Activated naive CD4-positive, alpha-beta T cell treated with anti-CD3 and anti-CD28 coated beads, Interleukin-2, amount 10 ng/mL, durations not matched to agents 7 days and 5 days (primary cell): ENCODE measurements at regions not wholly inside any gene's neighbourhood (a gene's known extent, or its start where the extent isn't known, plus 50 kb on each side); places are given as distances from the start of the nearest gene placed in this dataset.

Experiments
- CTCF ChIA-PET: fragments of 350-600 bp; sonication (Branson Sonifier 250); formaldehyde crosslinking; loops from one replicate; lab custom pipeline; 2021; ENCODE audit warnings: antibody characterized with exemption; lab: Charles Lee
- DNase-seq: peaks from one replicate; pipeline ENCODE4 v3.0.0-alpha.2; 2020
- H3K27ac Mint-ChIP-seq: one replicate; pipeline ENCODE4 v1.8.0; 2021; ENCODE audit warnings: mild to moderate bottlenecking, moderate library complexity, mixed read lengths
- H3K27me3 Mint-ChIP-seq: one replicate; pipeline ENCODE4 v1.8.0; 2021; ENCODE audit warnings: mild to moderate bottlenecking, mixed read lengths
- H3K36me3 Mint-ChIP-seq: one replicate; pipeline ENCODE4 v1.8.0; 2021; ENCODE audit warnings: mixed read lengths
- H3K4me1 Mint-ChIP-seq: one replicate; pipeline ENCODE4 v1.8.0; 2021; ENCODE audit warnings: mixed read lengths
- H3K4me3 Mint-ChIP-seq: one replicate; pipeline ENCODE4 v1.8.0; 2021; ENCODE audit warnings: mild to moderate bottlenecking, moderate library complexity, mixed read lengths
- H3K9me3 Mint-ChIP-seq: one replicate; pipeline ENCODE4 v1.8.0; 2021; ENCODE audit warnings: mixed read lengths

DNA sequence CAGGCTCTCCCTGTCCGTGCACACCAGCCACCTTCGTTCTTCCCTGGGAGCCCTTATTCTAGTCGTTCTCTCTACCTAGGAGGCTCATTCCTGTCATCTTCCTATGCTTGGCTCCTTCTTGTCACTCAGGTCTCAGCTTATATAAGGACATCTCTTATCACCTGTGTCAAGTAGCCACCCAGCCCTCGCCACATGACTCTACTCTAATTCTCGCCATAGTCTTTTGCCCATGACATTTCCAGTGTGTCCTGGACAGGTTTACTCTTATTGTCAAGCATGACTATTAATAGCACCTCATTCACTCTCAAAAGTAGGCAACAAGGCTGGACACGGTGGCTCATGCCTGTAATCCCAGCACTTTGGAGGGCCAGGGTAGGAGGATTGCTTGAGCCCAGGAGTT, 175.7 kb upstream of the NUDT4 start:
- Mint-ChIP-seq H3K27ac (no peak overlapping the region), H3K4me1 (no peaks in the 10 kb centered on the region), H3K9me3 (peaks cover 1% of the 10 kb centered on the region), H3K36me3 (no peaks in the 10 kb centered on the region), H3K27me3 (peaks cover 17% of the 10 kb centered on the region), H3K4me3 (no peak overlapping the region)
- CTCF ChIA-PET = interaction anchor here (1.0 kb wide), 1 partner anchor 104 kb away, joined by 3 read pairs; no protein-coding TSS in a partner anchor
- DNase-seq = no peak

DNA sequence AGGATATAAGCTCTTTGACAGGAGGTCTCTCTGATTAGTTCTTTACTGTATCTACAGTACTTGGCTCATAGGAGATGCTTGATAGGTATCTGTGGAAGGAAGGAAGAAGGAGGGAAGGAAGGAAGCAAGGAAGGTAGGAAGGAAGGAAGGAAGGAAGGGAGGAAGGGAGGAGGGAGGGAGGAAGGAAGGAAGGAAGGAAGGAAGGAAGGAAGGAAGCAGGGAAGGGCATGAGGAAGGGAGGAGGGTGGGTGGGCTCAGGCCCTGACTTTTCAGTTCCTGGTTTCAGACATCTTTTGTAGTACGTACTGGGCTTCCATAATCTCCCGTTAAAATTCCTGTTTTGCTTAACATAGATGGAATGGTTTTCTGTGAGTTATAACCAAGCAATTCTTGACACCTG, 175.0 kb upstream of the NUDT4 start:
- H3K27ac Mint-ChIP-seq = no peak overlapping the region

DNA sequence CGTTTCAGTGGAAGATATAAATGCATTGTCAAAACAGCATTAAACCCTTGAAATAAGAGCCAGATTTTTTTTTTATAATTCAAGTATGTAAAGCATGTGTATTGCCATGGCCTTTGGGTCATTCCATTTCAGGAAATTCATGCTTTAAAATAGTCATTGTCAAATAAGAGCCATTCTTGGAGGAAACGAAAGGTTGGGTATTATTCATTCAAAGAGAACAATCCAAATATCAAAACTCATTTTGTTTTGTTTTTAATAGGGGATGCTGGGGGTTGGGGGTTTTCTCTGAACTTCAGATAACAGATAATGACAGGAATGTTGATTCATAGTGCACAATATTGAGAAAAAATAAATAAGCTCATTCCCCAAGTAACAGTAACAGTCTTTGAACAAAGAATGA, 174.4 kb upstream of the NUDT4 start:
- DNase-seq = no peak
- no peak overlapping the region for H3K4me3 Mint-ChIP-seq
- no peaks in the 10 kb centered on the region for H3K4me1 Mint-ChIP-seq
- no peaks in the 10 kb centered on the region for H3K36me3 Mint-ChIP-seq
- CTCF ChIA-PET = interaction anchor here (1.0 kb wide), 1 partner anchor 106 kb away, joined by 3 read pairs; no protein-coding TSS in a partner anchor
- H3K9me3 Mint-ChIP-seq = peaks cover 1% of the 10 kb centered on the region
- peaks cover 12% of the 10 kb centered on the region for H3K27me3 Mint-ChIP-seq
- no peak overlapping the region for H3K27ac Mint-ChIP-seq

More for the DNA sequence above, 175.0 kb upstream of the NUDT4 start:
- no peak for DNase-seq
- H3K4me1 Mint-ChIP-seq = no peaks in the 10 kb centered on the region
- peaks cover 1% of the 10 kb centered on the region for H3K9me3 Mint-ChIP-seq
- no peak overlapping the region for H3K4me3 Mint-ChIP-seq
- H3K36me3 Mint-ChIP-seq = no peaks in the 10 kb centered on the region
- CTCF ChIA-PET = interaction anchor here (1.0 kb wide), 1 partner anchor 105 kb away, joined by 3 read pairs; no protein-coding TSS in a partner anchor
- peaks cover 17% of the 10 kb centered on the region for H3K27me3 Mint-ChIP-seq

DNA sequence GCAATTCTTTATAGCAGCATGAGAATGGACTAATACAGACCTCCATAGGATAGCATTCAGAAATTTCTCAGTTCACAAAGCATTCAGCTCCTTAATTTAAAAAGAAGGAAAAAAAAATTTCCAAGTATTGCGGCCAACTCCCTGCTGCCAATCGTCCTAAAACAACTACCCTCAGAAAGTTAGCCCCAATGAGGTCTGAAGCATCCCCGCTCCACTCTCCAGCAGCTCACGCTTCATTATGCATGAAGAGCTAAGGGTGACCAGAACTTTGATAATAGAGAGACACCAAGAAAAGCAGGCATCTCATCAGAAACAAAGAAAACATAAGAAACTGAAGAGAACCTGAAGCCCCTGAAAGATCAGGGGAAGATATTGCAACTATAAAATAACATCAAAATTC, 172.8 kb upstream of the NUDT4 start:
- no peak for DNase-seq
- Mint-ChIP-seq H3K4me3 (no peak overlapping the region), H3K27me3 (peaks cover 12% of the 10 kb centered on the region), H3K27ac (no peak overlapping the region), H3K36me3 (no peaks in the 10 kb centered on the region), H3K4me1 (no peaks in the 10 kb centered on the region), H3K9me3 (peaks cover 1% of the 10 kb centered on the region)
- CTCF ChIA-PET = no interaction called here

DNA sequence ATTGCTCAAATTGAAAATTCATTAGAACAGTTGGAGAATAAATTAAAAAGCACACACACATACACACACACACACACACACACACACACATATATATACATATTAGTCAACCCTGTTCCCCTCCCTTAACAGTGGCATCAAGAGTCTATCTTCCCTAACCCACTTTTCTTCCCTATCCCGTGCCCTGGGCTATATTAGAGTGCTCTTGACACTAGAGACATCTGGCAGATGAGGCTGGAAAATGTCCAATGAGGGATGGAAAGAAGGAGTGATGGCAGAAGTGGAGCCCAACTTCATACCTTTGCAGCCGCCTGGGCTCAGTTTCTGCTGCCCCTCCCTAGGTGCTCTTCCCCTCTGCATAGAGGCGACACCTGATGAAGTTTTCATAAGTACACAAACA, 172.4 kb upstream of the NUDT4 start:
- CTCF ChIA-PET = no interaction called here
- H3K9me3 Mint-ChIP-seq = peaks cover 1% of the 10 kb centered on the region
- H3K27ac Mint-ChIP-seq = no peak overlapping the region
- no peaks in the 10 kb centered on the region for H3K4me1 Mint-ChIP-seq
- H3K36me3 Mint-ChIP-seq = no peaks in the 10 kb centered on the region
- no peak overlapping the region for H3K4me3 Mint-ChIP-seq
- DNase-seq = no peak
- peaks cover 8% of the 10 kb centered on the region for H3K27me3 Mint-ChIP-seq

DNA sequence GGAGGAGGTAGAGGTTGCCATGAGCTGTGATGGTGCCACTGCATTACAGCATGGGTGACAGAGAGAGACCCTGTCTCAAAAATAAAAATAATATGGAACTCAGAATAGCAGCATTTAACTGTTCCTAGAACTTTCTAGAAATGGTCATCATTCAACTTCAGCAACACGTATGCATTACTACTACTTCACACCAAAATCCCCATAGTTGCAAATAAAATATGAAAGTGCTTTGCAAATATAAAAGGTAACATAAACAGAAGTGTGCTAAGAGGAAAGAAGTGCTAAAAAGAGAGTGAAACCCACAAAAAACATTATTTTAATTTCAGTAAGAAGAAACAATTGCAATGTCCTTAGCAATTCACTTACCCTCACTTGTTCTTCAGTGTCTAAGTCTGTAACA, 169.7 kb upstream of the NUDT4 start:
- DNase-seq = no peak
- H3K4me3 Mint-ChIP-seq = no peak overlapping the region
- H3K27me3 Mint-ChIP-seq = no peaks in the 10 kb centered on the region
- H3K4me1 Mint-ChIP-seq = no peaks in the 10 kb centered on the region
- H3K27ac Mint-ChIP-seq = no peak overlapping the region
- H3K36me3 Mint-ChIP-seq = no peaks in the 10 kb centered on the region
- CTCF ChIA-PET = no interaction called here
- no peaks in the 10 kb centered on the region for H3K9me3 Mint-ChIP-seq

DNA sequence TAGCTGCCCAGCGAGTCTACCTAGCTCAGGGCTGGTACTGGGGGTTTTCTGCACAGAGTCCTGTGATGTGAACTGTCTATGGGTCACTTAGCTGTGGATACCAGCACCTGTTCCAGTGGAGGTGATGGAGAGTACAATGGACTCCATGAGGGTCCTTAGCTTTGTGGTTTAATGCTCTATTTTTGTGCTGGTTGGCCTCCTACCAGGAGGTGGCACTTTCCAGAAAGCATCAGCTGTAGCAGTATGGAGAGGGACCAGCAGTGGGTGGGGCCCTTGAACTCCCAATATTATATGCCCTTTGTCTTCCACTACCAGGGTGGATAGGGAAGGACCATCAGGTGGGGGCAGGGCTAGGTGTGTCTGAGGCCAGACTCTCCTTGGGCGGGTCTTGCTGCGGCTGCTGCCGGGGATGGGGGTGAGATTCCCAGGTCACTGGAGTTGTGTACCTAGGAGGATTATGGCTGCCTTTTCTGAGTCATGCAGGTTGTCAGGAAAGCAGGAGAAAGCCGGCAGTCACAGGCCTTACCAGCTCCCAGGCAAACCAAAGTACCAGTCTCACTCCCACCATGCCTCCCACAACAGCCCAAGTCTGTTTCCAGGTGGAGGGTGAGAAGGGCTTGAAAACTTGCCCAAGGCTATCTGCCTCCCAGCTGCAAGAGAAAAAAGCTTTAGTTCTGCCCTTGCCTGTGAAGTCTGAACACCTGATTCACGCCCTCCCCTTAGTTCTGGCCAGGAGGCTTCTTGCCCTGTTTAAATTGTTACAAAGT, 163.0 kb upstream of the NUDT4 start:
- DNase-seq = no peak
- Mint-ChIP-seq H3K4me3 (no peak overlapping the region), H3K4me1 (no peaks in the 10 kb centered on the region), H3K9me3 (no peaks in the 10 kb centered on the region), H3K27me3 (peaks cover 4% of the 10 kb centered on the region), H3K27ac (no peak overlapping the region), H3K36me3 (no peaks in the 10 kb centered on the region)
- CTCF ChIA-PET = interaction anchor here (1.4 kb wide), 1 partner anchor 30 kb away, joined by 3 read pairs; no protein-coding TSS in a partner anchor

DNA sequence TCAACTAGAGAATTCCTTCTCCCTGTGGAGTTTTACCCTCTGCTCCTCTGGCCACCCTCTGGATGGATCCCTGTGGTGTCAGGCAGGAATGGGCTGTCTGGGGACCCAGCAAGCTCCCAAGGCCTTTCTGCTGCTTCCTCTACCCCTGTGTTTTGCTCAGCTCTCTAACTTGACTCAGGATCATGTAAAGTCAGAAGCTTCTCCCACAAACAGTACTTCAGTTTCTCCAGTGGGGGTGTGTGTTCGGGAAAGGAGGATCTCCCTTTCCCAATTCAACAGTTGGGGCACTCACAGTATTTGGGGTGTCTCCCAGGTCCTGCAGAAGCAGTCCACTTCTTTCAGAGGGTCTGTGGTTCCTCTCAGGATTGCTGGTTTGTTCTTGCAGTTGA, 162.4 kb upstream of the NUDT4 start:
- Mint-ChIP-seq H3K4me1 (no peaks in the 10 kb centered on the region), H3K36me3 (no peaks in the 10 kb centered on the region), H3K4me3 (no peak overlapping the region), H3K27me3 (peaks cover 4% of the 10 kb centered on the region), H3K9me3 (no peaks in the 10 kb centered on the region), H3K27ac (no peak overlapping the region)
- no peak for DNase-seq
- CTCF ChIA-PET = no interaction called here

DNA sequence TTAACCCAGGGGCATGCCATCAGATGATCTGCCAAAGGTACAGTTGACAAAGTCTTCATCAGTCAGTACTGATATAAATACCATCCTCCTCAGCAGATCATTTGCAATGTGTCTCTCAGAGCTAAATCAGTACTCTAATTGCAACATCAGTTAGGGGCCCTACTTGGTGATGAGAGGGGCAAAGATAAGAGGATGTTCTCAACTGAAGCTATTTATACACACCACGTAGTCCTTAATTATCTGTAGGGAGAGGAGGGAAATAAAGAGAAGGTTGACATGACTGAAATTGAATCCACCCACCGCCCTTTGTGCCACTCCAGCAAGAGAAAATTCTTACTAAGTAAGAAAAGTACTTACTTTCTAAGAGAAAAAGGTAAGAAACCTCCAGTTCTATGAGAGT, 157.8 kb upstream of the NUDT4 start:
- DNase-seq = no peak
- Mint-ChIP-seq H3K4me3 (no peak overlapping the region), H3K9me3 (peaks cover 12% of the 10 kb centered on the region), H3K27ac (no peak overlapping the region), H3K36me3 (no peaks in the 10 kb centered on the region), H3K27me3 (peaks cover 4% of the 10 kb centered on the region), H3K4me1 (peaks cover 6% of the 10 kb centered on the region)
- CTCF ChIA-PET = no interaction called here

DNA sequence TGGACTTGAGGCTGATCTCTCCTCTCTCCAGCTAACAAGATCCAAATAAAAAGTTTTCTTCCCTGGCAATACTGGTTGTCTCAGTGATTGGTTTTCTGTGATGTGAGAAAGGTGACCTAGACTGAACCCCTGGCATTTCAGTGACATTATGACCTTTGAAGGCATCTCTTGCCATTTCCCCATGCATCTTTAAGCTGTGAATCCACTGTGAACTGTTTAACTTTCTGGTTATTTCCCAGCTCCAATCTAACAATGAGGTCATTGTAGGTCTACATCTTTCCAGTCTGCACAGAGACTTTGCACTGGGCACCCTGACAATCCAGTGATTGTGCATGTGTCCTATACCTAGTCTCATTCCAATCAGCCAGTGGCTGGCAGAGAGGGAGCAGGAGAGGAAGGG, 155.9 kb upstream of the NUDT4 start:
- Mint-ChIP-seq H3K4me1 (peaks cover 6% of the 10 kb centered on the region), H3K4me3 (no peak overlapping the region), H3K9me3 (peaks cover 12% of the 10 kb centered on the region), H3K36me3 (no peaks in the 10 kb centered on the region), H3K27ac (no peak overlapping the region), H3K27me3 (no peaks in the 10 kb centered on the region)
- DNase-seq = no peak
- CTCF ChIA-PET = no interaction called here

DNA sequence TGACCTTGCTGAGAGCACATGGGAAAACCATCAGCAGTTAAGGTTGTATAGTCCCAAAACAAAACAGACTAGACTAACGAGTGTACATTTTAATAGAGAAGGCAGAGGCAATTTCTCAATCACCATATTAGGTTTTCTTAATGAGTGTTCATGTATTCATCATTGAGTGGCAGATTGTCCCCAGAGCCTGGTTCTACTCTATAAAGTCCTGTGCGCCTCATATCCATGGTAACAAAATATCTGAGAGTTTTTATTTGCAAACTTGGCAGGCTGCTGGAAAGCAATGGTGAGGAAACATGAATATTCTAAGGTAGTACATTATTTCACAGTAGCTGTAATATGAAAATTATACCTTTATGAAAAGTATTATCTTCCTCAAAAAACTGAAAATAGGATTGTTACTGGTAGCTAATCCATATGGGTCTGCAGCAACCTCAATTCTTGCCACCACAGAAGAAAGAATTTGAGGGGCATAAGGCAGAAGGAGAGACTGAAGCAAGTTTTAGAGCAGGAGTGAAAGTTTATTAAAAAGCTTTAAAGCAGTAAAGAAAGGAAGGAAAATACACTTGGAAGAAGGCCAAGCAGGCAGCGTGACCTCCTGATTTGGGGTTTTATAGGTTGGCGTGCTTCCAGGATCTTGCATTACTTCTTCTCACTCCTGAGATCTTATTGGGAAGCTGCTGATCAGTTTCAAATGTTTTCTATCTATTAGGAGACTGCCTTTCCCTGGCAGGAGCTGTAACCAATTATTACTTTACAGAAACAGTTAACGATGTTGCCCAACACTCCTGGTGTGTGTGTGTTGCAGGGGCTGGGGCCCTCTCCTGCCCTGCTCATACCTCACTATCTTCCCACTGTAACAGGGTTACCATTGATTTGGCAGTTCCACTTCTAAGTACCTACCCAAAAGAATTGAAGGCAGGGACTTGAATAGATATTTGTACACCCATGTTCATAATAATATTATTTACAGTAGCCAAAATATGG, 154.0 kb upstream of the NUDT4 start:
- H3K4me1 Mint-ChIP-seq = peaks cover 6% of the 10 kb centered on the region
- no peak for DNase-seq
- H3K27ac Mint-ChIP-seq = no peak overlapping the region

DNA sequence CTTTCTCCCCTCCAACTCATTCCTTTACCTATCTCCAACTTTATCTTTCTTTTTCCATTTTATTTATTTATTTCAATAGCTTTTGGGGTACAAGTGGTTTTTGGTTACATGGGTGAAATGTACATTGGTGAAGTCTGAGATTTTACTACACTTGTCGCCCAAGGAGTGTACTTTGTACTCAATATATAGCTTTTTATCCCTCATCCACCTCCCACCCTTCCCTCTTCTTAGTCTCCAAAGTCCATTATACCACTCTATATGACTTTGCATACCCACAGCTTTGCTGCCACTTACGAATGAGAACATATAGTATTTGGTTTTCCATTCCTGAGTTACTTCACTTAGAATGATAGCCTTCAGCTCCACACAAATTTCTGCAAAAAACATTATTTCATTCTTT, 152.6 kb upstream of the NUDT4 start:
- H3K4me1 Mint-ChIP-seq = peaks cover 6% of the 10 kb centered on the region
- CTCF ChIA-PET = no interaction called here

More for the DNA sequence above, 154.0 kb upstream of the NUDT4 start:
- CTCF ChIA-PET = interaction anchor here (0.7 kb wide), 1 partner anchor 73 kb away, joined by 3 read pairs; no protein-coding TSS in a partner anchor
- Mint-ChIP-seq H3K36me3 (no peaks in the 10 kb centered on the region), H3K4me3 (no peak overlapping the region), H3K9me3 (peaks cover 12% of the 10 kb centered on the region), H3K27me3 (no peaks in the 10 kb centered on the region)

DNA sequence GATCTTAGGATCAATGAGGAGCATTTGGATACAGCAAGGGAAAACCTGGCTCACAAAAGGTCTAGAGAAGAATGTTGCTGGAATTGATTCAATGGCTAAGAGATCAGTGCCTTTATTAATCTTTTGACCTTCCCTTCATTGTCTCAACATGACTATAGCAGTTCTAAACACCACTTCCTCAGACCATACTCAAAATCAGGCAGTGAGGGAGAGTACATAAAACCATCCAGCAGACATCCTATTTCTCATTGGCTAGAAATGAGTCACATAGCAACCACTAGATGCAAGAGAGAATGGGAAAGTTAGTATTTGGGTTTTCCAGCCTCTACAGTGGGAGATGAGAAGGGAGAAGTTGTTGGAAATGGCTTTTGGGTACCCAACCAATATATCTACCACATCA, 151.4 kb upstream of the NUDT4 start:
- H3K27me3 Mint-ChIP-seq = no peaks in the 10 kb centered on the region
- no peak for DNase-seq
- no peak overlapping the region for H3K27ac Mint-ChIP-seq
- CTCF ChIA-PET = no interaction called here
- no peaks in the 10 kb centered on the region for H3K36me3 Mint-ChIP-seq
- H3K4me3 Mint-ChIP-seq = no peak overlapping the region
- H3K9me3 Mint-ChIP-seq = peaks cover 5% of the 10 kb centered on the region
- H3K4me1 Mint-ChIP-seq = peaks cover 5% of the 10 kb centered on the region

More for the DNA sequence above, 152.6 kb upstream of the NUDT4 start:
- Mint-ChIP-seq H3K27me3 (no peaks in the 10 kb centered on the region), H3K36me3 (no peaks in the 10 kb centered on the region), H3K9me3 (peaks cover 12% of the 10 kb centered on the region), H3K27ac (no peak overlapping the region), H3K4me3 (no peak overlapping the region)
- DNase-seq = no peak

DNA sequence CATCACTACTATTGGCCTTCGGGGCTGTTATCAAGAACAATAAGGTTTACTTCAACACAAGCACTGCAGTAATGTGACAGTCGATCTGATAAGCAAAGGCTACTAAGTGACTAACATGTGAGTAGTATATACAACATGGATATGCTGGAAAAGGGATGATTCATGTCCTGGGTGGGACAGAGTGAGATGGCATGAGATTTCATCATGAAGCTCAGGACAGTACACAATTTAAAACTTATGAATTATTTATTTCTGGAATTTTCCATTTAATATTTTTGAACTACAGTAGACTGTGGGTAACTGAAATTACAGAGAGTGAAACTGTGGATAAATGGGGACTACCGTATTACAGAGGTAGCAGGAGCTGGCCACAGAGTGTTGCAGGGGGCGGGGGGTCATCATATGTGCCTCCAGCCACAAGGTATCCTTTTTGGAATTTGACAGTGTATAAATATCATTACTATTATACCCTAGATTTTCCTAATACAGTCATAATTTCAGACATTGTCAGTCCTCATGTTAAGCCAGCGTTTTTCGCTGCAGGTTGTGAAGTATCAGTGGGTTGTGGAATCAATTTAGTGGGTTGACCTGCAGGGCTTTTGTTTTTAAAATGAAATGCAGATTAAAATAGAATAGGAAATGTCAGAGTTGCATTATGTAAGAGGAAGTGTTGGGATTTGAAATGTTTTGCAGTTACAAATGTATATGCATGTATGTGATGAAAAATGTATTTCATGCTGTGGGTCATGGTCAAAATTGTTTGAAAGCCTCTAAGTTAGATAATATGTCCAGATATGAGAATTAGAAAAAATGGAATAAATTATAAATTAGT, 148.0 kb upstream of the NUDT4 start:
- DNase-seq = no peak
- Mint-ChIP-seq H3K9me3 (no peaks in the 10 kb centered on the region), H3K36me3 (no peaks in the 10 kb centered on the region), H3K4me1 (no peaks in the 10 kb centered on the region), H3K27ac (no peak overlapping the region), H3K4me3 (no peak overlapping the region), H3K27me3 (no peaks in the 10 kb centered on the region)
- CTCF ChIA-PET = no interaction called here
